Activated CD4-positive, alpha-beta T cell treated with anti-CD3 and anti-CD28 coated beads, Interleukin-2, amount 50 U/mL, for 48 hours (primary cell): ENCODE measurements at regions not wholly inside any gene's neighbourhood (a gene's known extent, or its start where the extent isn't known, plus 50 kb on each side); places are given as distances from the start of the nearest gene placed in this dataset.
"Not testable (repeated sequence)": the region's sequence is repeated elsewhere in the genome, so short reads cannot be mapped to it uniquely, and the experiment has no call there.

Experiments used
- DNase-seq, 2 experiments: peaks; one replicate each; pipeline ENCODE4 v3.0.0-alpha.2; 2020

GRCh38 chr3:34856081-34856947 is 783.0 kb upstream of the ARPP21 start:
- no peak for DNase-seq

- DNase-seq, result no peak
Observed at GRCh38 chr3:34858067-34858660, 781.2 kb upstream of the ARPP21 start.

- no peak for DNase-seq
Observed at GRCh38 chr3:34859746-34860145, 779.6 kb upstream of the ARPP21 start.

GRCh38 chr3:34862456-34862855 is 776.9 kb upstream of the ARPP21 start:
- DNase-seq, result no peak

GRCh38 chr3:34863485-34863884 is 775.8 kb upstream of the ARPP21 start:
- DNase-seq, result no peak

- no peak for DNase-seq
Observed at GRCh38 chr3:34864011-34864410, 775.3 kb upstream of the ARPP21 start.

GRCh38 chr3:34865346-34865745 is 774.0 kb upstream of the ARPP21 start:
- DNase-seq, result no peak

GRCh38 chr3:34868935-34869334 is 770.4 kb upstream of the ARPP21 start:
- no peak for DNase-seq

- DNase-seq, result no peak
Observed at GRCh38 chr3:34869696-34870095, 769.6 kb upstream of the ARPP21 start.

- no peak for DNase-seq
Observed at GRCh38 chr3:34872406-34872805, 766.9 kb upstream of the ARPP21 start.

GRCh38 chr3:34876997-34877396 is 762.3 kb upstream of the ARPP21 start:
- DNase-seq, result no peak

- DNase-seq, result no peak
Observed at GRCh38 chr3:34878488-34878887, 760.8 kb upstream of the ARPP21 start.

GRCh38 chr3:34881026-34881425 is 758.3 kb upstream of the ARPP21 start:
- no peak for DNase-seq

- no peak for DNase-seq
Observed at GRCh38 chr3:34882764-34883163, 756.6 kb upstream of the ARPP21 start.

GRCh38 chr3:34884007-34884406 is 755.3 kb upstream of the ARPP21 start:
- no peak for DNase-seq

- DNase-seq, result no peak
Observed at GRCh38 chr3:34886443-34886842, 752.9 kb upstream of the ARPP21 start.

- DNase-seq, result no peak
Observed at GRCh38 chr3:34889641-34890040, 749.7 kb upstream of the ARPP21 start.

GRCh38 chr3:34890247-34890646 is 749.1 kb upstream of the ARPP21 start:
- no peak for DNase-seq

- no peak for DNase-seq
Observed at GRCh38 chr3:34891941-34892340, 747.4 kb upstream of the ARPP21 start.

GRCh38 chr3:34895841-34896240 is 743.5 kb upstream of the ARPP21 start:
- no peak for DNase-seq

- not testable (repeated sequence) for DNase-seq
Observed at GRCh38 chr3:34909679-34910078, 729.6 kb upstream of the ARPP21 start.

GRCh38 chr3:34919025-34919424 is 720.3 kb upstream of the ARPP21 start:
- no peak for DNase-seq

GRCh38 chr3:34920806-34921205 is 718.5 kb upstream of the ARPP21 start:
- DNase-seq, result no peak

GRCh38 chr3:34924961-34925360 is 714.4 kb upstream of the ARPP21 start:
- DNase-seq, result no peak

- no peak for DNase-seq
Observed at GRCh38 chr3:34925851-34926250, 713.5 kb upstream of the ARPP21 start.
